ENCODE measurements at regions not wholly inside any gene's neighbourhood (a gene's known extent, or its start where the extent isn't known, plus 50 kb on each side); places are given as distances from the start of the nearest gene placed in this dataset.

- DNase-seq: no peak
Observed at GRCh38 chr14:26859483-26859882, 261.6 kb upstream of the NOVA1 start.

GRCh38 chr14:26860111-26860510 lies 262.3 kb upstream of the NOVA1 start:
- DNase-seq: no peak

- DNase-seq: no peak
Observed at GRCh38 chr14:26863736-26864135, 265.9 kb upstream of the NOVA1 start.

DNA sequence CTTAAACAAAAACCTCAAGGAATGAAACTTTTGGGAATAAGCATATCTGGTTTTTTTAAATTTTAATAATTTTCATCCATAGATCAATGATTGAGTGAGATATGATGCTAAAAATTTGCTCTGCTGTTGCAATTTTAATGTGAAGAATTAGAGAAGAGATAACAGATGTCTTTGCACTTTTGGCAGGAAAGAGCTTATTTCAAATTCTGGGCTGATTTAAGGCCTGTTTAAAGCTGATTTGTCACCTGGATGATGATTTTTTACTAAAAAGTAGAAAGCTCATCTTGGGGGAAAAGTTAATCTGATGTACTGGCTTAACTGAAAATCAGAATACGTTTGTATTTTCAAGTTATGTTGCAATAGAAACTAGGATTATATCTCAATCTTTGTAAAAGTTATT lies 268.9 kb upstream of the NOVA1 start:
- no peak for DNase-seq

- DNase-seq: no peak
Observed at GRCh38 chr14:26867171-26867757, 269.4 kb upstream of the NOVA1 start.

DNA sequence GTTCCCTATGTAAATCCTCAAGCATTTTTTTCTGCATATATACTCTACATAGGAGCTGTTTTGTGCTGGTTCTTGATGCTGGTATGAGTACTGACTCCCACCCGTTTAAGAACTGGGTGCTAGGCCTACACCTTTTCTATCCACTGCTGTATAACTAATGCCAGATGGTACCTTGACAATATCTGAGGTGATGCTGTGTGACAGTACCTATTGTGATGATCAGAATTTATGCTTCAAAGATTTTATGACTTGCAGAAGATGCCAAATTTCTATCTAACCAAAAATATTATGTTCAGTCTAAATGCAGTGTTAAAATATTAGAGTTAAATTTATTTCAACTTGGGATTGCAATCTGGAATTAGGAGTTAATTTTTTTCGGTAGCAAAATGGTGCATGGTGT lies 272.3 kb upstream of the NOVA1 start:
- DNase-seq: no peak

- DNase-seq: no peak
Observed at GRCh38 chr14:26870722-26871617, 273.1 kb upstream of the NOVA1 start.

DNA sequence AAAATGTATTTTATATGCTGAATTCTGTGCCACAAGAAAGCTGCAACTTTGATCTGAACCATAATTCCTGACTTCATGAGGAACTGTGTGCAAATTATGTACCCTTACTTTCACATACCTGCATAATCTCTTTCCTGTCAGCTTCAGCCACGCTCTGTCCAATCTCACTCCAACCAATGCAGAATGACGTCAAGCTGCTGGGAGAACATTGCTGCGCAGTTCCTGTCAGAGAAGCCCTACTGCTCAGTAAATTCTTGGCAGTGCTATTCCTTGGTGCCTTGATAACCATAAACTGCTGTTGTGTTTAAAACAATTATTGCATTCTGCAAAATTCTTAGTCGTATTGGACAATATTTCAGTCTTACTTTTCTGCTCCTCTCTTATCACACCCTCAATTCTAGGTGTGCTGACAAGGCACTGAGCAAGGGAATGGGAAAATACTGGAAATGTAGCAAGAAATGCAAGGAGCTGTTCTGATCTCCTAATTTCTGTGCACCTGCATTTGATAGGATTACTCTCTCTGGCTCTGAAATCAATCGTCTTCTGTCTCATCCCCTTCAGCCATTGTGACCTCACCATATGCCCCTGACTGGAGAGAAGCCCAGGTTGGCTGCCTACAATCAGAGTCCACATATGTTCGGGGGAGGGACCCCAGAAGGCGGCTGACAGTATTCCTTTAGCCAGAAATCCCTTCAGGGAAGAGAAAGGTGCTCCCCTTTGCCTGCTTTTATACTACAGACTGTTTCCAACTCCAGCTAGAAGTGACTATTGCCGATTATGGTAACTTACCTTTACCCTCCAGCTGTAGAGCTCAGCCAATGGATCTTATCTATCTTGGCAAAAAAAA lies 274.9 kb upstream of the NOVA1 start:
- no peak for DNase-seq

- no peak for DNase-seq
Observed at GRCh38 chr14:26873362-26873960, 275.6 kb upstream of the NOVA1 start.

- DNase-seq: no peak
Observed at GRCh38 chr14:26887847-26888246, 290.0 kb upstream of the NOVA1 start.

DNA sequence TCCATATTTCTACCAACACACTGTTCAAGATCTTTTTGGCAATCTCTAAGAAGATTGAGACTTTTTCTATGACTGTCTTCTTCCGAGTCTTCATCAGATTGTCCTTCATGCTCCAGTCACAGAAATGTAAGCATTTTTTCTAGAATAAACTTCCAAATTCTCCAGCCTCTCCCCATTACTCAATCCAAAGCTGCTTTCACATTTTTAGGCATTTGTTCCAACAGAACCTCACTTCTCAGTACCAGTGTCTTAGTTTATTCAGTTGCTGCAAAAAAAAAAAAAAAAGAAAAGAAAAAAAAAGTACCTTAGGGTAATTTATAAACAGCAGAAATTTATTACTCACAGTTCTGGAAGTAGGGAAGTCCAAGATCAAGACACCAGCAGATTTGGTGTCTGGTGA lies 290.8 kb upstream of the NOVA1 start:
- no peak for DNase-seq

DNA sequence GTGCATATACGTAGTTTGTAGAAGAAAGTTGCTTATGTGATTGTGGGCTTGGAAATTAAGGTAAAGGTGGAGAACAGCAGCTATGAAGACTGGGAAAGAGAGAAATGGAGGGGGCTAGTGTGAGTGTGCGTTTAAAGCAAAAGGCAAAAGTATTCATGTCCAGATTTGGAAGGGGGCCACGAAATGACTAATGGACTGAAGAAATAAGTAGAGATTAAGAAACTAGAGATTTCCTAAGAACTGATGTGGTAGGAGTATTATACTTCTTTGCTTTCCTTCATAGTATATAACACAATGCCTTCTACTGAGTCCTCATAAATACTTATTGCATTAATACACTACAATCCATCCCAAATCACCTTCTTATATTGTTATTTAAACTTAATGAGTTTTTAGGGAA lies 298.6 kb upstream of the NOVA1 start:
- DNase-seq: no peak

GRCh38 chr14:26897196-26897595 lies 299.4 kb upstream of the NOVA1 start:
- no peak for DNase-seq

DNA sequence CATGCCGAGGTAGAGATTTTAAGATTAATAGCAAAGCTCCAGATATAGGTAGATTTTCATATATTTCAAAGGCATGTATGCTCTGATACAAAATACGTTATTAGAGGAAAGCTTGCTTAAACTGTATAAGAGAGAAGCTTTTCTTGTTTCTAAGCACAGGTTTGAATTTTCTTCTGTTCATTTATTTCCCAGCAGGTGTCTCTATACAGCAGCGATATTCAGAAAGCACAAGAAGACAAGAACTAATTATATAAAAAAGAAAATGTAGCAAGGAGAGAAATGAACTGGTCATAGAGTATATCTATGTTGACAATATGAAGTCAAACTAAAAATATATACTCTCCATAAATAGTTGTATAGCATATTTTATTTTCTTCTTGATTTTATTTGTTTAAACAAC lies 307.4 kb upstream of the NOVA1 start:
- no peak for DNase-seq

DNA sequence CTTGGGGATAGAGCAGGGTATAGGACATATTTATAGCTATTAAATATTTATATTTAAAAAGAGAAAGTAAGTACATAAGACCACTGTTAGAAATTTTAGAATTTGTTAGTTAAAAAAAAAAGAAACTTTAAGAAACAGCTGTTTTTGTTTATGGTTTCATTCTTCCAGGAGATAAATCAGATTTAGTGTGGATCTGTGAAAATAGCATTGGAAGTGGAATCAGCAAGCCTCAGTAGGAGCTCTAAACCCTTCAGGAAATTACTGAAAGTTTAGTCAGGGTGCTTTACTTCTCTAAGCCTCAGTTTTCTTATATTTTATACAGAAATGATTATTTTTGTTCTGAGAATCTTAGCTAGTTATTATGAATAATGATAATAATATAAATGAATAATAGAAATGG lies 316.0 kb upstream of the NOVA1 start:
- DNase-seq: no peak

DNA sequence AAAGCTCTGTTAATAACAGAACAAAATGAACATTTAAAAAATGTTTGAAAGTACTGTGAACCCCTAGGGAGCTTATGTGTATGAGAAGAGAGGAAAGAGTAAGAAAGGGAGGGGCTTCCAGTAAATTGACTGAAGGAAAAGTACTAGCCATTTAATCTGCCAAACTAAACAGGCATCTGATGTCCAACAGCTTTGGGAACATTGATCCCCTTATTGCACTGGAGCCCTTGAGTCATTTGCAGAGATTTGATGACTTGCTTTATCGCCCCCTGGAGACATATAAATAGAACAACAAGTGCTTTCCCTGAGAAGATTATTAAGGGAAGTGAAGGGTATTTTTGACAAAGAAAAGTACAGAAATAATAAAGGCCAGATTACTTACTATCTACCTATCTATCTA lies 319.3 kb upstream of the NOVA1 start:
- no peak for DNase-seq

DNA sequence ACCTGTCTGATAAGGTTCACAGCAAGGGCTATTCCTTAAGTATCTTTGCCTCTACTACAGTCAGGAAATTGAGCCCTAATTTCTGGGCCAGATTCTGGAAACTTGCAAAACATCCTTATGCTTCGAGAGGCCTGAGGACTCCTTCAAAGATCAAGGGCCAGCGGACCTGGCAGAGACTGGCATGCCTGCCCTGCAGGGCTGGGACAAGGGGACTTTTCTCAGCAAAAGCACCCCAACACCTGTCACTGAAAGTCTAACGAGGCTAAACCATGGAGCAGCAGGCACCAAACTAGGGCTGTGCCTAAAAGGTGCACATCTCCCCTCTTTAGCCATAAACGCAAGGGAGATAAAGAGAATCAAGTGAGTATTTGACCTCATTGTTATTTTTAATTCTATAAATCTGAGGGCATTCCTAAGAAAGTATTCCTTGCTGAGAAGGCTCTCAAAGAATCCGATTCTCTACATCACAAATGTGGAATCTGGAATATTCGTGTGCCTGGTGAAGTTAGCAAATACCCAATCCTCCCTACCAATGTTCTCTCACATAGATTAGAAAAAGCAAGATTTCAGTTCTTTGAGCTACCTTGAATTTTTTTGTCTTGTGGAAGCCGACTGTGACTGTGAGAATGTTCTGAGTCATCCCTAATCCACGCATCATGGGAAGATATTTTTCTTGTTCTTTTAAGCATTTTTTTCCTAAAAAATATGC lies 328.2 kb upstream of the NOVA1 start:
- DNase-seq: no peak

DNA sequence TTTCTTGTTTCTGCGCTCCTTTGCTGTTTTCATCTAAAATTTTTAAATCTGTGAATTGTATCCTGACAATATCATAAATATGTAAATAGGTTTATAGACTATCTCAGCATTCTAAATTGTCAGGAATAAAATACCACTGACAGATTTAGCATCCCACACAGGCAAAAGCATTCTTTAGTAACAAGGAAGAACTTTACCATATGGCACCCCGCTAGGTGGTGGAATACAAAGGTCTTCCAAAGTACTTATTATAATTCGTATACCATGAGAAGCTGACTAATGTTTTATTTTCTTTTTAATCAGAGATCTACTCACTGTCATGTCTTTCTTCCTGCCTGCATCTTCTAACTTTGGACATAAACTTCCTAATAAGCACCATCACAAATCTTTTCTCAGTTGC lies 328.8 kb upstream of the NOVA1 start:
- DNase-seq: no peak

GRCh38 chr14:26928019-26928418 lies 330.2 kb upstream of the NOVA1 start:
- no peak for DNase-seq

DNA sequence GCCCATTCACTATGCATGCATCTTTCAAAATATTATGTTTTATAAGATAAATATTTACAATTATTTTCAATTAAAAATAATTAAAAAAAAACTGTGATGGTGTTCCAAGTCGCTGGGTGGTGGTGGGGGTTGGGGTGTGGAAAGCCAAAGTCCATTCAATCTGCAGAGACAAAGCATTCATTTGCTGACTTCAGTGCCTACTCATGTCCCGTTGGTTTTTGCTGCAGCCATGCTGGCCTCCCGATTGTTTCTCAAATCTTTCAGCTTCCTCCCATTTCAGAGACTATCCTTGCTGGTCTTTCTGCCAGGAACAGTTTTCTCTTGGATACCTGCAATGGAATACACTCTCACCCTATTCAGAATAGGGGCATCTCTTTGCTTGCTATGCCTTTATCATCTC lies 331.5 kb upstream of the NOVA1 start:
- no peak for DNase-seq

- DNase-seq: no peak
Observed at GRCh38 chr14:26930576-26930975, 332.7 kb upstream of the NOVA1 start.

DNA sequence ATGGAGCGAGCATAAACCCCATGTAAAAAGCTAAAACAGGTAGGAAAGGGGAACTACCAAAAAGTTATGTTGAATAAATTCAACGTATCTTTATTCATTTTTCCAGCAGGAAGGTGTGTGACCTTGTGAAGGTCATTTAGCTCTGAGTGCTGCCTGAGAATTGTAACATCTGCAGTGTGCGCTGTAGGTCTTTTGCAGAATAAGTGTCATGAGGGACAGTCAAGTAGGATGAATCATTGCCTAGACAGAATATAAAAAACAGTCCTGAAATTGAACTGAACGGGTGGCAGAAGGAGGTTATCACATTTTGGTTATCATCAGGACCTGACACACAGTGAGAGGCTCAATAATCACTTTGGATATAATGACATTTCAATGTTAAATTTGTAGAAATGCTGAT lies 334.8 kb upstream of the NOVA1 start:
- DNase-seq: no peak

DNA sequence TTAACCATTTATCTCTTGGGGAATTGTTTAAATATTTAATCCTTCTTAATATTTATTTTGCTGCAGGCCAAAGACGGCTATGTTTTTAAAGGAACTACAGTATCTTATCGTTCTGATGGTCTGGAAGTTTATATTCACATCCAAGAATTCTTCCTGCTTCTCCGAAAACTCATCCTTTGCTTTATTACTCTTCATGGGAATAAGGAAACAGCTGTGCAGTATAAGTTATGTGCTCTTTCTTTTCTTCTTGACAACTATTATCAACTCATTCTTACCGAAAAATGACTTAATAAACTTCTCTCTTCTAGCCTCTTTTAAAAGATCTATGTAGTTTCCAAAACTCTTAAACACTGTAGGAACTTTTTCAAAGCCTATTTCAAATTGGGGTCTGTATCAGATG lies 335.6 kb upstream of the NOVA1 start:
- DNase-seq: no peak
